ENCODE measurements at regions not wholly inside any gene's neighbourhood (a gene's known extent, or its start where the extent isn't known, plus 50 kb on each side); places are given as distances from the start of the nearest gene placed in this dataset.

GRCh38 chr4:26021417-26022345 lies 107.7 kb downstream of the SMIM20 start:
- TF ChIP-seq CTCF (IDR thresholded peaks at IDR 0.05) (no peak), POLR2A (IDR thresholded peaks at IDR 0.05; ENCODE audit: low read depth) (no peak)

Measured in esophagus muscularis mucosa (tissue), 3 donors.